CD8-positive, alpha-beta memory T cell (primary cell): ENCODE measurements at regions not wholly inside any gene's neighbourhood (a gene's known extent, or its start where the extent isn't known, plus 50 kb on each side); places are given as distances from the start of the nearest gene placed in this dataset.
"Not testable (repeated sequence)": the region's sequence is repeated elsewhere in the genome, so short reads cannot be mapped to it uniquely, and the experiment has no call there.

Experiments
- CTCF ChIA-PET: fragments of 350-600 bp; sonication (Branson Sonifier 250); formaldehyde crosslinking; loops from one replicate; lab custom pipeline; 2021; ENCODE audit warnings: antibody characterized with exemption; lab: Charles Lee
- POLR2A ChIA-PET: fragments of 350-600 bp; sonication (Branson Sonifier 250); formaldehyde crosslinking; loops from one replicate; lab custom pipeline; 2021; ENCODE audit warnings: antibody characterized with exemption; lab: Charles Lee
- DNase-seq, 5 donors: peaks; one replicate each; pipeline versions ENCODE4 v3.0.0 to v3.0.0-alpha.2; 2020 to 2022; ENCODE audit warnings: mixed read lengths in 1 of 5
- H3K27ac ChIP-seq: one replicate; pipeline ENCODE4 v1.7.0; 2013; ENCODE audit warnings: low read depth, mild to moderate bottlenecking, low read length, moderate library complexity
- H3K27me3 ChIP-seq: 2 replicates; pipeline ENCODE4 v1.7.0; 2013; ENCODE audit warnings: low read length, mild to moderate bottlenecking; ENCODE audit not compliant: insufficient read depth, poor library complexity, severe bottlenecking
- H3K36me3 ChIP-seq: 2 replicates; pipeline ENCODE4 v1.7.0; 2013; ENCODE audit warnings: mild to moderate bottlenecking, low read length, moderate library complexity; ENCODE audit not compliant: insufficient read depth
- H3K4me1 ChIP-seq: 2 replicates; pipeline ENCODE4 v1.7.0; 2013; ENCODE audit warnings: mild to moderate bottlenecking, low read length, moderate library complexity; ENCODE audit not compliant: insufficient read depth
- H3K4me3 ChIP-seq: 2 replicates; pipeline ENCODE4 v1.7.0; 2013; ENCODE audit warnings: mild to moderate bottlenecking, low read length
- H3K9me3 ChIP-seq: 2 replicates; pipeline ENCODE4 v1.7.0; 2013; ENCODE audit warnings: mild to moderate bottlenecking, low read length
- H3K27ac Mint-ChIP-seq, 8 donors: one replicate each; pipeline ENCODE4 v1.8.0; 2020 to 2021; ENCODE audit warnings: mixed read lengths in 8 of 8, mild to moderate bottlenecking in 6 of 8, inconsistent platforms in 3 of 8, moderate library complexity in 3 of 8
- H3K27me3 Mint-ChIP-seq, 2 donors: one replicate each; pipeline ENCODE4 v1.8.0; 2020 to 2021; ENCODE audit warnings: mixed read lengths in 2 of 2, mild to moderate bottlenecking in 1 of 2, moderate library complexity in 1 of 2
- H3K36me3 Mint-ChIP-seq, 3 donors: one replicate each; pipeline ENCODE4 v1.8.0; 2020 to 2021; ENCODE audit warnings: mixed read lengths in 3 of 3, inconsistent platforms in 1 of 3, mild to moderate bottlenecking in 1 of 3
- H3K4me1 Mint-ChIP-seq, 3 donors: one replicate each; pipeline ENCODE4 v1.8.0; 2020 to 2021; ENCODE audit warnings: mixed read lengths in 3 of 3, inconsistent platforms in 1 of 3, mild to moderate bottlenecking in 1 of 3
- H3K4me3 Mint-ChIP-seq, 7 donors: one replicate each; pipeline ENCODE4 v1.8.0; 2020 to 2021; ENCODE audit warnings: mixed read lengths in 7 of 7, mild to moderate bottlenecking in 6 of 7, moderate library complexity in 4 of 7, inconsistent platforms in 2 of 7
- H3K9me3 Mint-ChIP-seq, 5 donors: one replicate each; pipeline ENCODE4 v1.8.0; 2020 to 2022; ENCODE audit warnings: mixed read lengths in 5 of 5, mild to moderate bottlenecking in 3 of 5, moderate library complexity in 2 of 5, inconsistent platforms in 1 of 5

GRCh38 chr11:48649064-48649463 is 160.5 kb downstream of the OR4A47 start:
- peaks cover 10 to 33% (median 29%) of the 10 kb centered on the region in 5 donors for H3K9me3 Mint-ChIP-seq
- H3K4me1 Mint-ChIP-seq, H3K4me3 ChIP-seq, H3K27me3 ChIP-seq, H3K27ac Mint-ChIP-seq, H3K36me3 ChIP-seq, H3K27me3 Mint-ChIP-seq, POLR2A ChIA-PET, H3K4me1 ChIP-seq, H3K4me3 Mint-ChIP-seq, CTCF ChIA-PET, H3K27ac ChIP-seq, DNase-seq, H3K36me3 Mint-ChIP-seq, H3K9me3 ChIP-seq: not testable (repeated sequence)

GRCh38 chr11:48669146-48669545 is 180.6 kb downstream of the OR4A47 start:
- Mint-ChIP-seq H3K27ac (no peak overlapping the region), H3K4me3 (no peak overlapping the region), H3K36me3 (no peaks in the 10 kb centered on the region), H3K9me3 (peaks cover 19 to 58% (median 42%) of the 10 kb centered on the region in 5 donors), H3K27me3 (no peaks in the 10 kb centered on the region), H3K4me1 (no peaks in the 10 kb centered on the region)
- Histone ChIP-seq H3K4me3 (no peak overlapping the region), H3K36me3 (no peaks in the 10 kb centered on the region), H3K27me3 (no peaks in the 10 kb centered on the region), H3K27ac (no peak overlapping the region), H3K4me1 (no peaks in the 10 kb centered on the region), H3K9me3 (peaks cover 7% of the 10 kb centered on the region)
- CTCF ChIA-PET: no interaction called here
- POLR2A ChIA-PET: no interaction called here
- DNase-seq: no peak

- Histone ChIP-seq H3K27ac (no peak overlapping the region), H3K9me3 (no peaks in the 10 kb centered on the region), H3K4me1 (no peaks in the 10 kb centered on the region), H3K36me3 (no peaks in the 10 kb centered on the region), H3K27me3 (no peaks in the 10 kb centered on the region), H3K4me3 (no peak overlapping the region)
- ChIA-PET POLR2A (no interaction called here), CTCF (no interaction called here)
- DNase-seq: no peak
- H3K27me3 Mint-ChIP-seq: no peaks in the 10 kb centered on the region
- H3K27ac Mint-ChIP-seq: no peak overlapping the region
- no peak overlapping the region for H3K4me3 Mint-ChIP-seq
- peaks cover 0 to 2% (median 0%) of the 10 kb centered on the region in 3 donors for H3K36me3 Mint-ChIP-seq
- peaks cover 38 to 63% (median 52%) of the 10 kb centered on the region in 5 donors for H3K9me3 Mint-ChIP-seq
- no peaks in the 10 kb centered on the region for H3K4me1 Mint-ChIP-seq
Measured at GRCh38 chr11:48675945-48676344, 187.4 kb downstream of the OR4A47 start.

GRCh38 chr11:48683226-48683720 is 194.7 kb downstream of the OR4A47 start:
- POLR2A ChIA-PET: no interaction called here
- DNase-seq: no peak
- Mint-ChIP-seq H3K4me3 (no peak overlapping the region), H3K27ac (no peak overlapping the region), H3K4me1 (no peaks in the 10 kb centered on the region), H3K36me3 (no peaks in the 10 kb centered on the region), H3K27me3 (no peaks in the 10 kb centered on the region), H3K9me3 (peaks cover 18 to 55% (median 47%) of the 10 kb centered on the region in 5 donors)
- Histone ChIP-seq H3K4me1 (no peaks in the 10 kb centered on the region), H3K36me3 (no peaks in the 10 kb centered on the region), H3K9me3 (no peaks in the 10 kb centered on the region), H3K4me3 (no peak overlapping the region), H3K27me3 (no peaks in the 10 kb centered on the region), H3K27ac (no peak overlapping the region)
- CTCF ChIA-PET: no interaction called here

GRCh38 chr11:48729503-48729902 is 240.9 kb downstream of the OR4A47 start:
- H3K4me1 ChIP-seq, H3K36me3 Mint-ChIP-seq, POLR2A ChIA-PET, H3K27ac Mint-ChIP-seq, H3K27ac ChIP-seq, H3K36me3 ChIP-seq, CTCF ChIA-PET, H3K4me3 Mint-ChIP-seq, DNase-seq, H3K27me3 ChIP-seq, H3K27me3 Mint-ChIP-seq, H3K9me3 ChIP-seq, H3K4me3 ChIP-seq, H3K4me1 Mint-ChIP-seq: not testable (repeated sequence)
- H3K9me3 Mint-ChIP-seq: peaks cover 10 to 45% (median 35%) of the 10 kb centered on the region in 5 donors

GRCh38 chr11:48750081-48750480 is 233.6 kb downstream of the TRIM51G start:
- H3K27me3 Mint-ChIP-seq, DNase-seq, H3K27me3 ChIP-seq, H3K4me3 ChIP-seq, H3K4me1 ChIP-seq, H3K9me3 ChIP-seq, H3K36me3 ChIP-seq, H3K4me1 Mint-ChIP-seq, CTCF ChIA-PET, POLR2A ChIA-PET, H3K4me3 Mint-ChIP-seq, H3K27ac ChIP-seq, H3K36me3 Mint-ChIP-seq, H3K27ac Mint-ChIP-seq: not testable (repeated sequence)
- peaks cover 0 to 29% (median 19%) of the 10 kb centered on the region in 5 donors for H3K9me3 Mint-ChIP-seq
